Keratinocyte (primary cell): ENCODE measurements at regions not wholly inside any gene's neighbourhood (a gene's known extent, or its start where the extent isn't known, plus 50 kb on each side); places are given as distances from the start of the nearest gene placed in this dataset.

Source experiments
- DNase-seq: peaks from one replicate; pipeline ENCODE4 v3.0.0-alpha.2; 2011; ENCODE audit warnings: low read depth, missing footprints, low spot score
- FAIRE-seq: peaks from 2 replicates; lab custom pipeline; 2011; peaks lifted over from hg19 to GRCh38; lab: Jason Lieb, UNC
- H2AFZ ChIP-seq: 2 replicates; pipeline ENCODE4 v1.6.0; 2012; ENCODE audit warnings: low read length, control low read depth, inconsistent platforms; ENCODE audit not compliant: control insufficient read depth
- H3K27ac ChIP-seq: 2 replicates; pipeline ENCODE4 v1.5.1; 2011; ENCODE audit warnings: low read length; ENCODE audit not compliant: control insufficient read depth, insufficient read depth
- H3K27me3 ChIP-seq: 3 replicates; pipeline ENCODE4 v1.6.0; 2011; ENCODE audit warnings: low read length; ENCODE audit not compliant: control insufficient read depth, insufficient read depth; ENCODE audit errors: extremely low read depth
- H3K36me3 ChIP-seq, 2 experiments: 2 replicates in 1 of 2; 3 replicates in 1 of 2; pipeline ENCODE4 v1.5.1; 2011; ENCODE audit warnings: low read length in 2 of 2, mild to moderate bottlenecking in 1 of 2; ENCODE audit not compliant: control insufficient read depth in 2 of 2, insufficient read depth in 2 of 2; ENCODE audit errors: extremely low read depth in 1 of 2
- H3K4me1 ChIP-seq: 3 replicates; pipeline ENCODE4 v1.5.1; 2011; ENCODE audit warnings: low read length; ENCODE audit not compliant: control insufficient read depth, insufficient read depth; ENCODE audit errors: extremely low read depth
- H3K4me2 ChIP-seq: 3 replicates; pipeline ENCODE4 v1.6.0; 2011; ENCODE audit warnings: low read depth, low read length; ENCODE audit not compliant: control insufficient read depth, insufficient read depth; ENCODE audit errors: extremely low read depth
- H3K4me3 ChIP-seq, 3 experiments: fragments of 200-600 bp in 1 of 3; sonication (generic) in 1 of 3; 2 replicates in 2 of 3; 3 replicates in 1 of 3; pipeline ENCODE4 v1.5.1; 2011 to 2016; ENCODE audit warnings: low read length in 3 of 3, mild to moderate bottlenecking in 3 of 3, control low read depth in 2 of 3, inconsistent platforms in 1 of 3, low read depth in 1 of 3, mixed read lengths in 1 of 3, mixed run types in 1 of 3, moderate library complexity in 1 of 3; ENCODE audit not compliant: control insufficient read depth in 2 of 3, insufficient read depth in 2 of 3; ENCODE audit errors: extremely low read depth in 1 of 3
- H3K79me2 ChIP-seq: 2 replicates; pipeline ENCODE4 v1.6.0; 2012; ENCODE audit warnings: low read length; ENCODE audit not compliant: control insufficient read depth, insufficient read depth
- H3K9ac ChIP-seq: 3 replicates; pipeline ENCODE4 v1.6.0; 2011; ENCODE audit warnings: low read length; ENCODE audit not compliant: control insufficient read depth, insufficient read depth; ENCODE audit errors: extremely low read depth
- H3K9me1 ChIP-seq: 3 replicates; pipeline ENCODE4 v1.6.0; 2011; ENCODE audit warnings: low read length; ENCODE audit not compliant: control insufficient read depth, insufficient read depth; ENCODE audit errors: extremely low read depth
- H3K9me3 ChIP-seq: 2 replicates; pipeline ENCODE4 v1.5.1; 2012; ENCODE audit warnings: low read depth, low read length; ENCODE audit not compliant: control insufficient read depth
- H4K20me1 ChIP-seq: 3 replicates; pipeline ENCODE4 v1.6.0; 2011; ENCODE audit warnings: low read length; ENCODE audit not compliant: control insufficient read depth, insufficient read depth; ENCODE audit errors: extremely low read depth
- EZH2 ChIP-seq: IDR thresholded peaks from one replicate; pipeline ENCODE4 v1.6.1; 2012; ENCODE audit warnings: inconsistent platforms, mild to moderate bottlenecking, low read length, moderate library complexity
- dilution Hi-C: fragments of 300-500 bp; cut with MboI; formaldehyde crosslinking; loops from one replicate; pipeline ENCODE4 v1.7.0; 2020; ENCODE audit warnings: low sequenced_read_pairs; ENCODE audit not compliant: extremely low pct_ligation_motif_present
- TF ChIP-seq, protein P1 (sequence below), 3 experiments: IDR thresholded peaks in 1 of 3; conservative IDR thresholded peaks in 1 of 3; optimal IDR thresholded peaks in 1 of 3; 2 replicates in 2 of 3; 3 replicates in 1 of 3; pipeline versions ENCODE3 to v1.5.1; 2011; ENCODE audit warnings: low read length in 3 of 3, mild to moderate bottlenecking in 3 of 3, moderate library complexity in 2 of 3, control low read depth in 1 of 3, inconsistent platforms in 1 of 3; ENCODE audit not compliant: insufficient read depth in 2 of 3; ENCODE audit errors: extremely low read depth in 1 of 3

DNA sequence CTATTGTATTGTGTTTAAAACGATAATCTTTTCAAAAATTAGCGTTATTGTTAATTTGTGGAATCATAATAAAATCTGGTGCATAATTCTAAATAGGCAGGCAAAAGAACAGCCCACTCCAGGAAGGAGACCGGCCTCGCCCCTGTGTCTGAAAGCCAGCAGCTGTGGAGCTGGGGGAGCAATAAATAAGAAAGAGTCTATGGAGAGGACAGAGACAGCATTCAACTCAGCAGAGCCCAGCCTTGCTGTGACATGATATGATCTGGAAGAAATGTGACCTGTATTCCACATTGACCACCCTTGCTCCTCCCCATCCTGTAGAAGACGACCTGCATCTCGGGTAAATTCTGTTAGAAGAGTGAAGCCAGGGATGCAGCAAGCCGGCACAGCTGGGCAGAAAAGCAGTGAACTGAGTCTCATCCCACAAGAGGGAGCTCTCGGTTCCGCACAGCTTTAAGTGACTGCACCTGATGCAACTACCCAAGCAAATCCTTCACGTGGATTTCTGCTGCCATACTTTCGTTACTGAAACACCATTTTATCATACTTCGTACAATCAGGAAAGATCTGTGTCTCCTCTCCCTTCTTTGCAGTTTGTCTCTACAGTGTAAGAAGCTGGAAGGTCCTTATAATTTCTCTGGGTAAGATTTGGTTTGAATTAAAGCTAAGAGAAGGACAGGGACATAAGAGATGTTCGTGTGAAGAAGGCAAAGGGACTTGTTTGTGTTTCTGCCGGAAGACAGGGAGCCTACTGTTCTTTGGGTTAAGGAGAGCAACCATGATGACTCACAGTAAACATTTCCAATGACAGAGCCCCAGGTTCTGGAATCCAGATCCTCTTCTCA, 427.1 kb downstream of the GPAM start:
- Histone ChIP-seq H3K9ac (no peak overlapping the region), H3K79me2 (no peaks in the 10 kb centered on the region), H4K20me1 (no peaks in the 10 kb centered on the region), H3K36me3 (no peaks in the 10 kb centered on the region), H3K27me3 (no peaks in the 10 kb centered on the region), H3K4me1 (no peaks in the 10 kb centered on the region), H3K4me2 (no peak overlapping the region), H3K27ac (no peak overlapping the region), H3K9me3 (no peaks in the 10 kb centered on the region), H3K9me1 (no peaks in the 10 kb centered on the region), H3K4me3 (no peak overlapping the region), H2AFZ (no peak overlapping the region)
- dilution Hi-C loops: loop anchor here (25.0 kb wide), 1 partner anchor 381 kb away; no protein-coding TSS in a partner anchor
- FAIRE-seq (peak; percentile 39), DNase-seq (no peak)
- no peak for TF ChIP-seq EZH2
- TF ChIP-seq, protein P1, sequence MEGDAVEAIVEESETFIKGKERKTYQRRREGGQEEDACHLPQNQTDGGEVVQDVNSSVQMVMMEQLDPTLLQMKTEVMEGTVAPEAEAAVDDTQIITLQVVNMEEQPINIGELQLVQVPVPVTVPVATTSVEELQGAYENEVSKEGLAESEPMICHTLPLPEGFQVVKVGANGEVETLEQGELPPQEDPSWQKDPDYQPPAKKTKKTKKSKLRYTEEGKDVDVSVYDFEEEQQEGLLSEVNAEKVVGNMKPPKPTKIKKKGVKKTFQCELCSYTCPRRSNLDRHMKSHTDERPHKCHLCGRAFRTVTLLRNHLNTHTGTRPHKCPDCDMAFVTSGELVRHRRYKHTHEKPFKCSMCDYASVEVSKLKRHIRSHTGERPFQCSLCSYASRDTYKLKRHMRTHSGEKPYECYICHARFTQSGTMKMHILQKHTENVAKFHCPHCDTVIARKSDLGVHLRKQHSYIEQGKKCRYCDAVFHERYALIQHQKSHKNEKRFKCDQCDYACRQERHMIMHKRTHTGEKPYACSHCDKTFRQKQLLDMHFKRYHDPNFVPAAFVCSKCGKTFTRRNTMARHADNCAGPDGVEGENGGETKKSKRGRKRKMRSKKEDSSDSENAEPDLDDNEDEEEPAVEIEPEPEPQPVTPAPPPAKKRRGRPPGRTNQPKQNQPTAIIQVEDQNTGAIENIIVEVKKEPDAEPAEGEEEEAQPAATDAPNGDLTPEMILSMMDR (optimal IDR thresholded peaks at IDR 0.05 in 1 of 3, IDR thresholded peaks at IDR 0.05 in 1 of 3, conservative IDR thresholded peaks at IDR 0.05 in 1 of 3; ENCODE audit: extremely low read depth in 1 of 3, insufficient read depth in 2 of 3, low read length in 3 of 3): peak; percentile 62 to 90 (median 84)

DNA sequence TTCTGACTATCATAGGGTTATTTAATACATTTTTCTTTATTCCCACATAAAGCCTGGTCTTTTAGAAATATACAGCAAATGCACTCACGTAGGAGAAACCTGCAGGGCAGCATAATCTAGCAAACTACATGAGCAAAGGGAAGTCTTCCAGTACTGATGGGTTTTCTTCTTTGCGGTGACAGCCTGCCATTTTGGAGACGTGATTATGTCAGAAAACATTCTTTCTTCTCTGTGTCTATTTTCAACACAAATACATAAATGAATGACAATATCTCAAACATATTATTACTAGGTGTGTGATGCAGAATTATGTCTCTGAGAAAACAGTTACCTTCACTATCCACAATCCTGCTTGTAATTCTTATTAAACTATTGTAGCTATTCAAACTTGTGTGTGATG, 425.0 kb downstream of the GPAM start:
- H3K9me1 ChIP-seq: no peaks in the 10 kb centered on the region
- H3K36me3 ChIP-seq: no peaks in the 10 kb centered on the region
- H3K9me3 ChIP-seq: no peaks in the 10 kb centered on the region
- dilution Hi-C loops: loop anchor here (25.0 kb wide), 1 partner anchor 379 kb away; no protein-coding TSS in a partner anchor
- no peaks in the 10 kb centered on the region for H3K27me3 ChIP-seq
- H3K9ac ChIP-seq: no peak overlapping the region
- DNase-seq (no peak), FAIRE-seq (no peak)
- H2AFZ ChIP-seq: no peak overlapping the region
- TF ChIP-seq, protein P1 (optimal IDR thresholded peaks at IDR 0.05 in 1 of 3, IDR thresholded peaks at IDR 0.05 in 1 of 3, conservative IDR thresholded peaks at IDR 0.05 in 1 of 3; ENCODE audit: extremely low read depth in 1 of 3, insufficient read depth in 2 of 3, low read length in 3 of 3): no peak
- no peak for TF ChIP-seq EZH2
- H4K20me1 ChIP-seq: no peaks in the 10 kb centered on the region
- H3K27ac ChIP-seq: no peak overlapping the region
- H3K4me2 ChIP-seq: no peak overlapping the region
- no peaks in the 10 kb centered on the region for H3K4me1 ChIP-seq
- no peak overlapping the region for H3K4me3 ChIP-seq
- no peaks in the 10 kb centered on the region for H3K79me2 ChIP-seq
